Lung (tissue), 12 donors: ENCODE measurements at regions not wholly inside any gene's neighbourhood (a gene's known extent, or its start where the extent isn't known, plus 50 kb on each side); places are given as distances from the start of the nearest gene placed in this dataset. TPM values are rescaled to one million over a fixed set of nuclear protein-coding genes. Genes with fewer than 3 reads are reported as not detected.

Experiments used
- ATAC-seq: fragments of 200-7000 bp; cut with Tn5 transposase; one replicate; pipeline ENCODE4 v1.9.1; 2020; ENCODE audit warnings: moderate number of reproducible peaks; ENCODE audit not compliant: insufficient read depth, low FRiP score
- DNase-seq, 3 donors: peaks; one replicate each; pipeline ENCODE4 v3.0.0-alpha.2; 2013 to 2017
- H3K27ac ChIP-seq, 2 donors: one replicate each; pipeline ENCODE4 v1.5.1; 2013; ENCODE audit warnings: mild to moderate bottlenecking in 2 of 2, moderate library complexity in 2 of 2, control low read depth in 1 of 2, inconsistent platforms in 1 of 2, low read depth in 1 of 2, low read length in 1 of 2
- H3K27me3 ChIP-seq, 3 donors: one replicate each; pipeline ENCODE4 v1.5.1; 2013; ENCODE audit warnings: low read length in 2 of 3; ENCODE audit not compliant: control insufficient read depth in 3 of 3, insufficient read depth in 3 of 3
- H3K36me3 ChIP-seq, 4 donors: one replicate each; pipeline ENCODE4 v1.5.1; 2013; ENCODE audit warnings: low read length in 4 of 4, mild to moderate bottlenecking in 1 of 4, moderate library complexity in 1 of 4; ENCODE audit not compliant: control insufficient read depth in 4 of 4, insufficient read depth in 4 of 4
- H3K4me1 ChIP-seq, 5 donors: one replicate each; pipeline ENCODE4 v1.5.1; 2013; ENCODE audit warnings: low read length in 5 of 5, mild to moderate bottlenecking in 2 of 5, moderate library complexity in 1 of 5; ENCODE audit not compliant: control insufficient read depth in 5 of 5, insufficient read depth in 5 of 5
- H3K4me3 ChIP-seq: one replicate; pipeline ENCODE4 v1.5.1; 2013; ENCODE audit warnings: mild to moderate bottlenecking, control low read depth, moderate library complexity
- H3K9ac ChIP-seq, 2 donors: one replicate each; pipeline ENCODE4 v1.5.1; 2013; ENCODE audit warnings: low read length in 2 of 2, control low read depth in 1 of 2; ENCODE audit not compliant: insufficient read depth in 1 of 2
- H3K9me3 ChIP-seq, 4 donors: one replicate each; pipeline ENCODE4 v1.5.1; 2013; ENCODE audit warnings: low read length in 3 of 4, mild to moderate bottlenecking in 1 of 4, moderate library complexity in 1 of 4; ENCODE audit not compliant: control insufficient read depth in 4 of 4, insufficient read depth in 3 of 4
- small RNA-seq: library from RNA; depleted of rRNA; stranded (forward); fragments of <200 nt; gene quantifications from one replicate; pipeline ENCODE3, GENCODE V24; 2014; ENCODE audit warnings: low replicate concordance
- TF ChIP-seq, protein P1 (sequence below): IDR thresholded peaks from 2 replicates; pipeline ENCODE4 v1.5.1; 2012; ENCODE audit warnings: mild to moderate bottlenecking; ENCODE audit errors: control extremely low read depth, extremely low read depth
- donor health status: control.
- donor health status: control.
- donor health status: Bipolar disorder and iron deficiency.
- donor health status: healthy.
- donor health status: DM: yes; HTN: yes; CAD: no.

DNA sequence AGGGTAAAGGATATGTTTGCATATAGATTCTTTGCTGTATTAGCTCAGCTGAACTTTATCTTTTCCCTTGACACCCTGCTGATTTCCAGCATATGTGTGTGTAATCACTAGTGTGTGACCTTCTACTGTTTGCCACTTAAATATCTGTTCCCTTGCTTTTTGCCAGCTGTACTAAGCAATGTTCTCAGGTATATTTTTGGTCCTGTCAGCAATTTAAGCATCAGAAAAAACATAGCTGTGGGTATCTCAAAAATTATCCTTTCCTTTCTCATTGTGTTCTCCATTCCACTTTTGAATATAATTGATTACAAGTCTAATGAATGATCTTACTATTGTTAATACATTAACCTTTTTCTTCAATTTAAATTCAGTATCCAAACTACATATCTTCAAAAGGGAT, 59.2 kb upstream of the CDH10 start:
- Histone ChIP-seq H3K27me3 (no peaks in the 10 kb centered on the region), H3K36me3 (no peaks in the 10 kb centered on the region), H3K9ac (no peak overlapping the region), H3K4me1 (no peaks in the 10 kb centered on the region), H3K27ac (no peak overlapping the region), H3K9me3 (peaks cover 0 to 4% (median 0%) of the 10 kb centered on the region in 4 donors), H3K4me3 (no peak overlapping the region)
- TF ChIP-seq, protein P1, sequence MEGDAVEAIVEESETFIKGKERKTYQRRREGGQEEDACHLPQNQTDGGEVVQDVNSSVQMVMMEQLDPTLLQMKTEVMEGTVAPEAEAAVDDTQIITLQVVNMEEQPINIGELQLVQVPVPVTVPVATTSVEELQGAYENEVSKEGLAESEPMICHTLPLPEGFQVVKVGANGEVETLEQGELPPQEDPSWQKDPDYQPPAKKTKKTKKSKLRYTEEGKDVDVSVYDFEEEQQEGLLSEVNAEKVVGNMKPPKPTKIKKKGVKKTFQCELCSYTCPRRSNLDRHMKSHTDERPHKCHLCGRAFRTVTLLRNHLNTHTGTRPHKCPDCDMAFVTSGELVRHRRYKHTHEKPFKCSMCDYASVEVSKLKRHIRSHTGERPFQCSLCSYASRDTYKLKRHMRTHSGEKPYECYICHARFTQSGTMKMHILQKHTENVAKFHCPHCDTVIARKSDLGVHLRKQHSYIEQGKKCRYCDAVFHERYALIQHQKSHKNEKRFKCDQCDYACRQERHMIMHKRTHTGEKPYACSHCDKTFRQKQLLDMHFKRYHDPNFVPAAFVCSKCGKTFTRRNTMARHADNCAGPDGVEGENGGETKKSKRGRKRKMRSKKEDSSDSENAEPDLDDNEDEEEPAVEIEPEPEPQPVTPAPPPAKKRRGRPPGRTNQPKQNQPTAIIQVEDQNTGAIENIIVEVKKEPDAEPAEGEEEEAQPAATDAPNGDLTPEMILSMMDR, result no peak
- ATAC-seq (no peak), DNase-seq (no peak)

Small RNA genes in the stretch of these regions (small RNA-seq; reads per million reads assigned to genes)
- gene AC022140.2 (not detected), gene AC106754.2 (not detected), gene BTG4P1 (not detected), gene RF00019 (not detected), gene RF00070 (not detected), gene RNU6-374P (not detected)
